NCI-H146 treated with DMSO at 0.1 percent for 48 hours (cell line): ENCODE measurements at regions not wholly inside any gene's neighbourhood (a gene's known extent, or its start where the extent isn't known, plus 50 kb on each side); places are given as distances from the start of the nearest gene placed in this dataset.
"Not testable (repeated sequence)": the region's sequence is repeated elsewhere in the genome, so short reads cannot be mapped to it uniquely, and the experiment has no call there.

Experiments used
- DNase-seq: peaks from one replicate; lab custom pipeline; 2025; ENCODE audit not compliant: unreplicated experiment; lab: John Stamatoyannopoulos, UW

DNA sequence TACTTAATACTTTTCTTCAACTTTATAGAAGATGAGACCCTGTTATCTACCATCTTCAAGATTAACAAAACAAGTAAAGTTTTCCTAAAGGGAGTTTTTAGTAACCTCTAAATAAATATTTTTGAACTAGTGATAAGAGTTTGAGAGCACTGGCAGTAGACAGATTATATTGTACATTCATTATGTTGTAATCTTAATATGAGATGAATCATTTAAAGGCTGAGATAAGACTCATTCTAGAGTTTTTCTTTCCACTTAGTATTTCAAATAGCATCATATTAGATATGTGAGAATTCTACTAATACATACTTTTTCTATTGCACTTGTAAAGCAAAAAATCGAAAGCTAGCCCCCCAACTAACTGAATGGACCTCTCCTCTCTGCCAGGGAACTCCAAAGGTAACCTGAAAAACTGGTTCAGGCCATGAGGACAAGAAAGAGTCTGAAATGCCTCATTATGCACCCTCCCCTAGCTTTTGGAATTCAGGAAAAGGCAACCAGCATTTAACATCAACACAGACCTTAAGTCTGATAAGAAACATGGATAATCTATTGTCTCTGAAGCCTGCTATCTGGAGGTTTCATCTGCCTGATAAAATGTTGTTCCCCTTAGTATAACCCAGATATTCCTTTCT is 875.4 kb upstream of the SLC10A2 start:
- no peak for DNase-seq

DNA sequence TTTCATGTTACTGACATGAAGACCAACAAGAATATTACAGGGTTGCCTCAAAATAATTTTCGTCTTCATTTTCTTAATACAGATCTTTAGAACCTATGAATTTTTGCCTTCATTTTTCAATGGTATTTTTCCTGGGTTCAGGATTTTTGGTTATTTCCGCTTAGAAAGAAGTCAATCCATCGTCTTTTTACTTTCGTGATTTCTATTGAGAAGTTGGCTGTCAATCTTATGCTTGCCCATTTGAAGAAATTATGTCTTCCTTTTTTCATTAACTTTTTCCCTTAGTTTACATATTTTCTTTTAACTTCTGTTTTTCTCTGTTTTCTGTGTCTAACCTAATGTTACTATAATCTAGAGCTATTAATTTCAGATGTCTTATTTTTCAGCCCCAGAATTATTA is 868.9 kb upstream of the SLC10A2 start:
- DNase-seq = no peak

DNA sequence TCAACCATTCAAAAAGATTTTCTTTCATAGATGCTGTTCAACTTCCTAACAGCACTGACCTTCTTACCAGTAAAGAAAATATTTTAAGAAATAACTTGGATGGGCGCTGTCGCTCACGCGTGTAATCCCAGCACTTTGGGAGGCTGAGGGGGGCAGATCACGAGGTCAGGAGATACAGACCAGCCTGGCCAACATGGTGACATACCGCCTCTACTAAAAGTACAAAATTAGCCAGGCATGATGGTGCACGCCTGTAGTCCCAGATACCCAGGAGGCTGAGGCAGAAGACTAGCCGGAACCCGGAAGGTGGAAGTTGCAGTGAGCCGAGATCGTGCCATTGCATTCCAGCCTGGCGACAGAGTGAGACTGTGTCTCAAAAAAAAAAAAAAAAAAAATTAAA is 865.7 kb upstream of the SLC10A2 start:
- DNase-seq = no peak

DNA sequence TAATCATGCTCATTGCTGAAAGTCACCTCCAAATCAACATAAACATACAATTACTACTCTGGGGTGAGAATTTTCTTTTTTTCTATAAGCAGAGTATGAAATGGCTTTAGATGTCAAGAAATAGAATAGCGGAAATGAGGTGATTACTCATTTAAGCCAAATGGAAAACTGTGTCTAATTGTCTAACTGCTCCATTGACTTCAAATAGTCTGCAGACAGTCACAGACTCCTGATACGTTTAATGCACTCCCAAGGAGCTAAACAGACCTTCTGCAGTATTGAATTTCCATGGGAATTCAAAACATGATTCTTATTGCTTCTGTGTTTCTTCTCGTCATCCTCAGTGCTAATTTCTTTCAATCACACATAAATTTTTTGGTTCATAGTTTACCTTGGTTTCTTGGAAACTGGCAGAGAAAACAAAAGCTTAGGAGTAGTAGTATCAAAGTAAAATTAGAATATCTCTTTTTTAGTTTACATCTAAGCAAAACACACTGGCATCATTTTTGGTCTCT is 865.2 kb upstream of the SLC10A2 start:
- no peak for DNase-seq

DNA sequence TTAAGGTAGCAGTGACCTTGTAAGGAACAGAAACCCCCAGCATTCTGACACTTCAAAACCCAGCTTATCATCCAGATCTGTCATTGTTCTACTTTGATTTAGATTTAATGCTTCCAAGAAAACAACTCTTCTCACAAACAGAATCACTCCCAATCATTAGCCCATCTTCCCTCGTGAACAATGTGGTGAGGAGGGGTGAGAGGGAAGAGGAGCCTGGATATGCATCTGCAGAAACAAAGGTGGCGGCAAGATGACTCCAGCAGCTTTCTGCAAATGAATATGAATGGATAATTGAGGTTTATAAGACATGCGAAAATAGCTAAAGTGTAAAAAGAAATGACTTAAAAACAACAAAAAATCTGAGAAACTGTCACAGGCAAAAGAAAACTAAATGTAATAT is 859.9 kb upstream of the SLC10A2 start:
- DNase-seq = no peak

DNA sequence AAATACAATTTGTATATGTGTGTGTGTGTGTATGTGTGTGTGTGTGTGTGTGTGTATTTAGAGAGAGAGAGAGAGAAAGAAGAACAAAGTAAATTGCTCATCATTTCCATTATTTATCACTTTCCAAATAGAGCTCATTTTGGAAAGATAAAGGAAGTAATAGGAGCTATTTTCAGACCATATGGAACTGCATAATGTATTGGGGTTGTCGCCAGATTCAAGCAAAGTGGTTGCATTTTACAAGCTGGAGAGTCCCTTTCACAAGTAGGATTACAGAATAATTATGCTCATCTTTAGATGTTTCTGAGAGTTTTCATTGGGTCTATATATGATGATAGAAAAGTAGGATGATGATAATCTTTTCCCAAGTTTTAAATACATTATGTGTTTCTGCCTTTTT is 842.7 kb upstream of the SLC10A2 start:
- DNase-seq = no peak

DNA sequence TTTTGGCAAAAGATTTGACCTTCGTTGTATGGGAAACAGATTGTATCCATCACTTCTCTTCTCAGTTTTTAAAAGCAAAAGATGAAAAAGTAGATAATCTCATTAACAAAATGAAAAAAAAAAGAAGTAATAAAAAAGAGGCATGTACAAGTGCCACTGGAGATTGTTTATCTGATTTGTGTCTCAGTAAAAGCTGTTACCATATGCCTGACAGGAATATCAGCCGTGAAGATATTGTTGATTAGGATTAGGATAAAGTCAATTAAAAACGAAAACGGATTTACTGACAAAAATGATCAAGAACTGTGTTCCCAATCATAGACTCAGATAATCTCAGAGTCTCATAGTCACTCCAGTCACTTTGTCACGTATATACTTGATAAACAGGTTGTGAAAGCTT is 842.1 kb upstream of the SLC10A2 start:
- no peak for DNase-seq

DNA sequence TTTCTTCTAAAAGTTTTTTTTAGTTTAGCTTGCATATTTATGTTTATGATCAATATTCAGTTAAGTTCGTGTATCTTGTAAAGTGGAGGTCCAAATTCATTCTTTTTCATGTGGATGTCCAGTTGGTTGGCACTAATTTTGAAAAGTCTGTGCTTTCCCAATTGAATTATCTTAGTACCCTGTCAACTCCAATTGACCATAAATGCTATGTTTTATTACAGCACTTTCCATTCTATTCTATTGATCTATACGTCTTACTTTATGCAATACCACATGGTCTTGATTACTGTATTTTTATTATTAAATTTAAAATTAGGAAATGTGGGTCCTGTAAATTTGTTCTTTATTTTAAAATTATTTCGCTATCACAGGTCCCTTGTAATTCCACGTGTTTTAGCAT is 837.6 kb upstream of the SLC10A2 start:
- no peak for DNase-seq

DNA sequence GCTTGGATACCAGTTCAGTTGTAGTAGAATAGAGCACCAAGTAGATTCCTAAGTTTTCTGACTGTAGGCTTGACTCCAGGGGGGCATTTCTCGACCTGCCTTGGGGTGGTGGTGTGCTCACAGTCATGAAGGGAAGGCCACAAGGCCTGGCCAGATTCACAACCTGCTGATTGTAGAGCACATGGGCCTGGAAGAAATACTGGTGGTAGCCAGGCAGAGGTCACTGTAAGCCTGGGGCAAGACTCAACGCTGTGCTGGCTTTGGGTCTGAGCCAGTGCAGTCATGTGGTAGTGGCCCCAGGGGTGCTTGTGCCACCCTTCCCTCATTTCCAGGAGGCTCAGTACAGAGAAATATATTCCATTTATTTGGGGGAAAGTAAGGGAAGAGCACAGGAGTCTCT is 832.3 kb upstream of the SLC10A2 start:
- no peak for DNase-seq

DNA sequence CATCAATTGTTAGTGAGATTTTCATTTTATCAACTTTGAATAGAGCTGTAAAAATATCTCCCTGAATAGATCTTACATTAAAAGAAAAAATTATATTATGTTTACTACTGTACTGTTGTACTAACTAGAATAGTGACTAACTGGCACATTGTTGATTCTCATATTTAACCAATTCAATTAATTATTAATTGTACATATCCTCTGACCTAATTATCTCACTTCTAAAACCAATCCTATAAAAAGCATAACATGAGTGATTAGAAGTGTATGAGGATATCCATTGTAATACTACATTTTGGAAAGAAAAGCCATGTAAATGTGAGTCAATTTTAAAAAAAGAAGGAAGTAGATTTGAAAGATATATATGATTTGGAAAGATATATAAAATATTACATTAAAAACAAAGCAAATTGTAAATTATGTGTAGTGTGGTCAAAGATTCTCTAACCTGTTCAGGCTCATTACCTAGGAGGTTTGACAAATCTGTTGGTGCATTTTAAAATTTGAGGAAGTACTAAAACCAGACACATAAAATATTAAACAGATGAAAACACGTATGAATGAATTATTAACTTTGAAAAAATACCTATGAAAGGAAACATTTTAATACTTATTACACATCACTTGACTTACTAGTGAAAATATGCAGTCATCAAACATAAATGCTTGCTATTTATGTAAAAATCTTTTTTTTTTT is 829.8 kb upstream of the SLC10A2 start:
- no peak for DNase-seq

DNA sequence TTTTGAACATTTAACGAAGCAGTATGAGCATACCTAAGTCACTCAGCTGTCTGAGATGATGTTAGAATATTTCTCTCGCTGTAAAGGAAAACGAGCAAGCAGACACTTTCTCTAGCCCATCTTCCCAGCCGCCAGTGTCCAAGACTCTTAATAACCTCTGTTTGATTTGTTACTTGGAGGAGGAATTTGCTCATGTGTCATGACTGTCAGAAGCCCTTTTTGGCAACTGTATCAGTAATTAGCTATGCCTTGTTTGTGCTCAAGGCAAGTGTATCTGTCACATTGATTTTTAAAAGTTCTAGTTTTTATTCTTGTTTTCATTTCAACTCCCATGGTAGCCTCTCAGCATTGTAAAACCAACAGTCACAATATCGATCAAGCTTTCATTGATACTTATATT is 828.4 kb upstream of the SLC10A2 start:
- DNase-seq = no peak

DNA sequence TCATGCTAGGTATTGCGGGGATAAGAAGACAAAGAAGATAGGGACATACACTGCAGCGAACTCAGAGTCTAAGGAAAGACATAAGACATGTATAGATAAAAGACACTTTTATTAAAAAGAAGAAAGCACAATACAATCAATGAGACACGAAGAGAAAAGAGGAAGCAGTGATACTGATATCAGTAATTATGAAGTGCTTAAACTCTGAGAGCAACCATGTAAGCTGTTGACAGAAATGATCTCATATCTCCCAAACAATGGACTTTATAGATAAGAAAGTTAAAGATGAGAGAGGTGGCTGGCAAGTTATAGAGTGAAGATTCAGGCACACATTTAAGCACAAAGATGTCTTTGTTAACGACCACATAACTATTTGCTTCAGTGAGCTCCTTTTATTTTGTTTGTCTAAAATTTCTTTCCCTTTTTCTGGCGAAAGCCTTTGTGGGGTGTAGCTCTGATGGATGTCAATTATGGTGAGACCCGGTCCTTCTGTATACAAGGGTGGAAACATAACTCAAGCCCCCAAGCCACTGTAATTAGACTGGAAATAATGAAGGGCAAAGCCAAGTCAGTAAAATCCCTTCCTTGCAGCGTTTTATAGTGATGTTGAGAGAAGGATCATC is 818.0 kb upstream of the SLC10A2 start:
- no peak for DNase-seq

DNA sequence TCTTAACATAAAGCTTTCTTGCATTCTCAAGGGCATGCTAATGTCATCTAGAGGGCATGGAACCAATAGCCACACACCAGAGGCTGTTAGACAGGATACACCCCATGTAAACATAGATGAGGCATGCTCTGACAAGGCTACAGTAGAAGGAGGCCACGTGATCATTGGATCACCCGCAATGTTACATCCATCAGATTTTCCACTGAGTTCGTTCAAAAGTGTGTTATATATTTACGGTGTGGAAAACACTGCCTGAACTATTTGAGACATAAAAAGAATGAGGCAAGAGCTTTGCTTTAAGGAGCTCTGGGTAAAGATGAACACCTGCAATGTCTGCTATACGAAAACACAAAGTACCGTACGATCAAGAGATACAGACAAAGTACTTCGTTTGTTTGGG is 817.5 kb upstream of the SLC10A2 start:
- no peak for DNase-seq

DNA sequence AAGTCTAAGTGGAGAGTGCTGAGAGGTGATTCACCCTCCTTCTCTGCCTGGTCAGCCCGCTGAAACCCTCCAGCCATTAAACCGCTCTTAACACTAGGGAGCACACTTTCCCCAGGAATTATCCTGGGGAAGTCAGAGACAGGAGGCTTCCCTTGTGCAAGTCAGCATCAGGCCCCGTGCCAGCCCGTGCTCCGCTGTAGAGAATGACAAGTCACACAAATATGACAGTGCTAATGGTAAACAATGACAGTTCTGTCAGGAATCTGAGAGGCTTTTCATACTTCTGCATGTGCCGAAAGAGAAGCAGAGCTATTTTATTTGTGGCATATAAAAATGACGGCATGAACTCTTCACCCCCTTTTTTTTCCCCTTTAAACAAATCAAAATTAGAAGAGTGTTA is 816.9 kb upstream of the SLC10A2 start:
- DNase-seq = peak; percentile 84

DNA sequence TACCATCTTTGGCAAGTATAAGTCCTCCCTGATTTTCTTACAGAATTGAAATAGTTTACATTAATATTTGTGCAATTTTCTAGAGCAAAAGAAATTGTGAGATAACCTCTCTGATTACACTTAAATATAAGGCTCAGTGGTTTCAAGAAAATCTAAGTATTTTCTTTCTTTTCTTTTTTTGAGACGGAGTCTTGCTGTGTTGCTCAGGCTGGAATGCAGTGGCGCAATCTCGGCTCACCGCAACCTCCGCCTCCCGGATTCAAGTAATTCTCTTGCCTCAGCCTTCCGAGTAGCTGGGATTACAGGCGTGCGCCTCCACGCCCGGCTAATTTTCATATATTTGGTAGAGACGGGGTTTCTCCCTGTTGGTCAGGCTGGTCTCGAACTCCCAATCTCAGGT is 813.9 kb upstream of the SLC10A2 start:
- DNase-seq = not testable (repeated sequence)

DNA sequence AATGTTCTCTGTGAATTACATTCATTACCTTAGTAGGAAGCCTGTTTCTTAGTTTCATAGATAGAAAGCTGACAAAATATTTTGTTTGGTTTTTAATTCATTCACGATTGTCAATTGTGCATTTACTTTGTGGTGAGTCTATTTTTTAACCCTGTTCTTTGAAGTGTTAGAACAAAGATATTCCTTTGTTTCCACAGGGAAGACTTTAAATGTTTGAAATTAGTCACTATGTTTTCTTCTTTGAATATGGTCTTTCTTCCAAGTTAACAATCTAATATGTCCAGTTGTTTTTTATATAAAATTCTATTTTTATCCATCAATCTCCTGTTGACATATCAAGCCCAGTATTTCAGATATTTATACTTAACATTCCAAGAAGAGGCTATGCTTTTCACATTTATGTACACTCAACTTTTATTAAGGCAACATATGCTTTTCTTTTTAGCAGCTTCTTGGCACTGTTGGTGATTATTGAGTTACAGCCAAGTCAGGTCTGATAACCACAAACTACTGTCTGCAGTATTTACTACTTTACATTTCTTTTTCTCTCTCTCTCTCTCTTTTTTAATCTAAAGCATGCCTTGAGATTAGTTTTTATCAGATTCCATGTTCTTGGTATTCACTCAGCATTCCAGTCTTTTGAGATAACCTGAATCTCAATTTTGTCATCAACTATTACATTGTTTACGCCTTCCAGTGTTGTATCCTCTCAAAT is 812.8 kb upstream of the SLC10A2 start:
- no peak for DNase-seq

DNA sequence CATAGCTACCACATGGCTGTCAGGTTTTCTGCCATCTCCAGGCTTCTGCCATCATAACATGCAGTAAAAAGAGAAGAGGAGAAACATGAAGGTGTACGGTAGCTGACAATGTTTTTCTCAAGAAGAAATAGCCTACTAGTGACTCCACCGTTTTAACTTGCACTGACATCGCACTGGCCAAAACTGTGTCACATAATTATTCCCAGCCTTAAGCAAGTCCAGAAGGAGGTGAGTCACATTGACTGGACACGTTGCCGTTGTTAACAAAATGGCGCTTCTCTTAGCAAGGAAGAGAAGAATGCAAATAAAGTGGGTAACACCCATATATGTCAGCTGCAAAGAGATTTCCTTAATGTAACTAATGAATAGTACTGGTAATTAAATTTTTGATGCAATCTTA is 810.4 kb upstream of the SLC10A2 start:
- no peak for DNase-seq

DNA sequence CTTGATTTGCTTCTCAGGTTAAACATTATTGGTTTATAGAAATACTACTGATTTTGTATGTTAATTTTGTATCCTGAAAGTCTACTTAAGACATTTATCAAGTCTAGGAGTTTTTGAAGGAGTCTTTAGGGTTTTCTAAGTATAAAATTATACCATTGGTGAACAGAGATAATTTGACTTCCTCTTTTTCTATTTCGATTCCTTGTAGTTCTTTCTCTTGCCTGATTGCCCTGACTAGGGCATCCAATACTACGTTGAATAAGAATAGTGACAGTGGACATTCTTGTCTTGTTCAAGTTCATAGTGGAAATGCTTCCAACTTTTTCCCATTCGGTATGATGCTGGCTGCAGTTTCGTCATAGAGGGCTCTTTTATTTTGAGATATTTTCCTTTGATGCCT is 807.5 kb upstream of the SLC10A2 start:
- DNase-seq = no peak

DNA sequence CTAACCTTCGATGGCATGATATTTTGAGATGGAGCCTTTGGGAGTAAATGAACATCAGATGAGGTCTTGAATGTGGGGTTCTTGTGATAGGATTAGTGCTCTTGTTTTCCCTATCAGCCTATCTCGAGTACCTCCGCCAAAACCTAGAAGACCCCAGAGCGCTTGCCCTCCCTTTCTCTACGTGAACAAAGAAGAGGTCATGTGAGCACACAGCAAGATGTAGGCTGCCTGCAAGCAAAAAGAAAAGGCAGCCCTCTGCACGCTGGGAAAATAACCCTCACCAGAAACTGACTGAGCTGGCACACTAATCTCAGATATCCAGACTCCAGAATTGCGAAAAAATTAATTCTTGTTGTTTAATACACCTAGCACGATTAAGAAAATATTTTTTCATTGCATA is 799.8 kb upstream of the SLC10A2 start:
- DNase-seq = no peak

DNA sequence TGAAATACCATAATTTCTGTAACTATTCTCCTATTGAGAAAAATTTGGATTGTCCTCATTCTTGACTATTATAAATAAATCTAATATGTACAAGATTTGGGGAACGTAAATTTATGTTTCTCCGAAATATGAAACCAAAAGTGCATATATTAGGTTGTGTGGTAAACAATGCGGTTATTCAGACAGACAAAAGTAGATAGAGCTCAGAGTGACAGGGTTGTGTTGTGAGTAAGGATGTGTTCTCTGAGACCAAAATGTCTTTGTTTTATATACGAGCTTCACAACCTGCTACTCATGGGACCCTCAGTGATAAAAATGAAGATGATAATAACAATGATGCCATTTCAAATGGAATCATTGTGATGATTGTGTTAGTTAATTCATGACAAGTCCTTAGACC is 796.3 kb upstream of the SLC10A2 start:
- DNase-seq = no peak

DNA sequence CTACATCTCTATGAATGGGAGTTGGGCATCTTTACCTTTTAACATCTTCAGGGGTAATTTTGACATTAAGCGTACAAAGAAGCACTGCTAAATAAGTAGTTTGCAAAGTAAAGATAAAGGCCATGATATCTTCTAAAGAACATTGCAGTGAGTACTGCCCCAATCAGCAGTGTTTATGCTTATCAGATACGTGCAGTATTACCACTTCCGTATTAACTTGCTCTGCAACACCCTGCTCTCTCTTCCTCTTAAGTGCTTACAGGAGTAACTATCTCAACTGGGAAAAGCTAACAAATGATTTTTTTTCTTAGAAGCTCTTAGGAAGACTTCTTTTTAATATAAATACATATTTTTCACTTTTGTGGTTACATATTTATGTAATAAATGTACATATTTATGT is 793.7 kb upstream of the SLC10A2 start:
- no peak for DNase-seq

DNA sequence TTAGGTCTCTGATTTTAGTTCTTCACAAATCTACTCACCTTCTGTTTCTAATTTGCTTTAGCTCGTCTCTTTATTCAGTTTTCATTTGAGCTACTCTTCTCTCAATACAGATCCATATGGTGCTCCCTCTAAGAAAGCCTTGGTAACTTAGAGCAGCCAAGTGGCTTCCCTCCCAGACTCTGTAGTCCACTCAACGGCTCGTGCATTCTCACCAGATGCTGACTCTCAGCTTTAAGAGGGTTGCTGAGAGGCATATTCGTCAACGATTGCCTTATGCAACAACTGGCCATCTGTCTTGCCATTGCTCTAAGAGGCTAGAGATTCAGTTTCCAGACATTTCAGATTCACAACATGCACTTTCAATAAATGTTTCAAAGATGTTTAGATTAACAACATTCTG is 785.8 kb upstream of the SLC10A2 start:
- no peak for DNase-seq
